ENCODE measurements at regions not wholly inside any gene's neighbourhood (a gene's known extent, or its start where the extent isn't known, plus 50 kb on each side); places are given as distances from the start of the nearest gene placed in this dataset.

DNA sequence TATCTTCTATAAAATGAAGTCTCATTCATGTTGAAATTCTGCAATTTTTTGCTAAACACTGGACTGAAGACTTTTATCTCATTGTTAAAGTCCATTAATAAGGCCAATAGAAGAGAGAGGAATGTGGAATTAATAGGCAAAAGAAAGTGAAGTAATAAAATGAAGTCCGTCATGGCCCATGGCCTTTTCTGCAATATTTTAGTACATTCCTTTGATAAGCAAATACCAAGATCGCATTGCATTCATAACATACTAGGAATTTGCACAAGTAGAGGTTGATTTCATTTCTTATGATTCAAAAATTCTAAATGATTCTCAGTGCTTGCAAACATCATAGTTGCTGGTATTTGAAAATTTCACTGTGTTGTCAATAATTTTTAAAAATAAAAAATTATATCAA is 664.0 kb downstream of the NR2F1-AS1 start:
- TF ChIP-seq EZH2 (IDR thresholded peaks at IDR 0.05; ENCODE audit: low read length, missing control alignments), result no peak
- TF ChIP-seq, protein P1, sequence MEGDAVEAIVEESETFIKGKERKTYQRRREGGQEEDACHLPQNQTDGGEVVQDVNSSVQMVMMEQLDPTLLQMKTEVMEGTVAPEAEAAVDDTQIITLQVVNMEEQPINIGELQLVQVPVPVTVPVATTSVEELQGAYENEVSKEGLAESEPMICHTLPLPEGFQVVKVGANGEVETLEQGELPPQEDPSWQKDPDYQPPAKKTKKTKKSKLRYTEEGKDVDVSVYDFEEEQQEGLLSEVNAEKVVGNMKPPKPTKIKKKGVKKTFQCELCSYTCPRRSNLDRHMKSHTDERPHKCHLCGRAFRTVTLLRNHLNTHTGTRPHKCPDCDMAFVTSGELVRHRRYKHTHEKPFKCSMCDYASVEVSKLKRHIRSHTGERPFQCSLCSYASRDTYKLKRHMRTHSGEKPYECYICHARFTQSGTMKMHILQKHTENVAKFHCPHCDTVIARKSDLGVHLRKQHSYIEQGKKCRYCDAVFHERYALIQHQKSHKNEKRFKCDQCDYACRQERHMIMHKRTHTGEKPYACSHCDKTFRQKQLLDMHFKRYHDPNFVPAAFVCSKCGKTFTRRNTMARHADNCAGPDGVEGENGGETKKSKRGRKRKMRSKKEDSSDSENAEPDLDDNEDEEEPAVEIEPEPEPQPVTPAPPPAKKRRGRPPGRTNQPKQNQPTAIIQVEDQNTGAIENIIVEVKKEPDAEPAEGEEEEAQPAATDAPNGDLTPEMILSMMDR (conservative IDR thresholded peaks at IDR 0.05 in 1 of 2, IDR thresholded peaks at IDR 0.05 in 1 of 2; ENCODE audit: low read depth in 1 of 2, low read length in 2 of 2), result no peak

Data from fibroblast of lung (primary cell).